ENCODE measurements at regions not wholly inside any gene's neighbourhood (a gene's known extent, or its start where the extent isn't known, plus 50 kb on each side); places are given as distances from the start of the nearest gene placed in this dataset.

- Histone ChIP-seq H3K27ac (no peak overlapping the region), H3K27me3 (no peaks in the 10 kb centered on the region), H3K9me3 (no peaks in the 10 kb centered on the region), H3K4me1 (no peaks in the 10 kb centered on the region), H3K36me3 (no peaks in the 10 kb centered on the region), H3K4me3 (no peak overlapping the region)
- intact Hi-C loops (cut with DNase I) = no loop called here
- TF ChIP-seq CTCF (IDR thresholded peaks at IDR 0.05) = no peak
- DNase-seq (ENCODE audit: low spot score in 2 of 2) = no peak
Measured at GRCh38 chr7:85620936-85621685, 434.3 kb upstream of the SEMA3D start.

DNA sequence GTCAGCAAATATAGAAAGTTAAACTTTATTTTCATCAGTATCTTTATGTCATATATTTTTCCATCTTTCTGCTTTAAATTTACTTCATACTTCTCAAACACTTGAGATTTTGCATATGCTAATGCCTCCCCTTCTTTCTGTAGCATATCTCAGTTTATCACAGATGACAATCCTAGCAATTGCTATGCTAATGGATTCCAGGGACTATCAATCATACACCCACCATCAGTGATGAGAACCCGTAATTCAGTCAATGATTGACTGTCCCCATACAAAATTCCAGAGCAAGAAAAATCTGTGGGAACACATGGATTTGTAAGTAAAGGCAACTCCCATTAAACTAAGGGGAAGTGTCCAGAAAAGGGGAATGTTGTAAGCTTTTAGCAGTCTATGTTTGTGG is 432.4 kb upstream of the SEMA3D start:
- Histone ChIP-seq H3K27ac (no peak overlapping the region), H3K36me3 (no peaks in the 10 kb centered on the region), H3K4me3 (no peak overlapping the region), H3K4me1 (no peaks in the 10 kb centered on the region), H3K9me3 (no peaks in the 10 kb centered on the region), H3K27me3 (no peaks in the 10 kb centered on the region)
- intact Hi-C loops (cut with DNase I) = no loop called here
- DNase-seq (ENCODE audit: low spot score in 2 of 2) = no peak
- TF ChIP-seq CTCF (IDR thresholded peaks at IDR 0.05) = no peak

GRCh38 chr7:85614684-85615083 is 427.8 kb upstream of the SEMA3D start:
- DNase-seq (ENCODE audit: low spot score in 2 of 2) = no peak
- Histone ChIP-seq H3K27me3 (no peaks in the 10 kb centered on the region), H3K9me3 (no peaks in the 10 kb centered on the region), H3K36me3 (no peaks in the 10 kb centered on the region), H3K4me3 (no peak overlapping the region), H3K27ac (no peak overlapping the region), H3K4me1 (no peaks in the 10 kb centered on the region)
- intact Hi-C loops (cut with DNase I) = no loop called here
- no peak for TF ChIP-seq CTCF (IDR thresholded peaks at IDR 0.05)

- DNase-seq (ENCODE audit: low spot score in 2 of 2) = no peak
- intact Hi-C loops (cut with DNase I) = no loop called here
- Histone ChIP-seq H3K27ac (no peak overlapping the region), H3K9me3 (no peaks in the 10 kb centered on the region), H3K4me3 (no peak overlapping the region), H3K36me3 (no peaks in the 10 kb centered on the region), H3K4me1 (no peaks in the 10 kb centered on the region), H3K27me3 (no peaks in the 10 kb centered on the region)
- no peak for TF ChIP-seq CTCF (IDR thresholded peaks at IDR 0.05)
Measured at GRCh38 chr7:85612514-85612913, 425.7 kb upstream of the SEMA3D start.

DNA sequence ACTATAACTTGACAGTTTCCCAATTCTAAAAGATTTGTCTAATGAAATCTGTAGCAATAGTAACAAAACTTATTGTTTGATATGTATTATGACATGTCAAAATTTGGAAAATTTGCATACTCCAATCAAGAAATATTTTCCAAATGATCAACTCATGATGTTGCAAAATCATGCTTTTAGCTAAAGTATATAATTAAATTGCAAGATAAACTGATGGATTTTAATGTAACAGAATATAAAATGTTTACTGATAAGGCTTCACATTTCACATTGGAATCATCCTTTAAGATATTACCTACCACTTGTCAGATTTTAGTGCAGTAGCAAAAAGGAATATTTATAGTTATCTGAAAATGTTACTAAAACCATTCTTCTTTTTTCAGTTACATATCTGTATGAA is 421.9 kb upstream of the SEMA3D start:
- Histone ChIP-seq H3K4me3 (no peak overlapping the region), H3K9me3 (no peaks in the 10 kb centered on the region), H3K27me3 (no peaks in the 10 kb centered on the region), H3K36me3 (no peaks in the 10 kb centered on the region), H3K27ac (no peak overlapping the region), H3K4me1 (no peaks in the 10 kb centered on the region)
- no peak for TF ChIP-seq CTCF (IDR thresholded peaks at IDR 0.05)
- DNase-seq (ENCODE audit: low spot score in 2 of 2) = no peak
- intact Hi-C loops (cut with DNase I) = no loop called here

DNA sequence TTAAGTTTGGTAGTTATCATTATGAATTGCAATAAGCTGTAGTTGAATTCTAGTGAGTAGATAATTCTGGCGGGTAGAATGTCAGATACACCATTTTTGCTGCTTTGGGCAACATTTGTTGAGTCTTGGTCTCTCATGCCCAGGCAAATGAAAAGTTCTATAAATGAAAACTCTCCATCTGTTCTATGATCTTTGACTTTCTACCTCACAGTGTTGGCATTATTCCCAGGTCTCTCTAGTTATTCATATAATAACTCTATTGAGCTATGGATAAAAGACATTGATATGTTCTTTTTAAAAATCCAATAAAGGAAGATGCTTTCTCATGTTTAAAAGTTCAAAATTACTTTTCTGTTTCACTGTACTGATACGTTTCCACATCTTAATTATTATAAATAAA is 415.3 kb upstream of the SEMA3D start:
- intact Hi-C loops (cut with DNase I) = no loop called here
- TF ChIP-seq CTCF (IDR thresholded peaks at IDR 0.05) = no peak
- no peaks in the 10 kb centered on the region for H3K36me3 ChIP-seq
- no peak overlapping the region for H3K27ac ChIP-seq
- no peak for DNase-seq (ENCODE audit: low spot score in 2 of 2)
- H3K27me3 ChIP-seq = no peaks in the 10 kb centered on the region
- H3K9me3 ChIP-seq = no peaks in the 10 kb centered on the region
- no peaks in the 10 kb centered on the region for H3K4me1 ChIP-seq
- H3K4me3 ChIP-seq = no peak overlapping the region

All from ascending aorta (tissue), 2 donors.